ENCODE measurements at regions not wholly inside any gene's neighbourhood (a gene's known extent, or its start where the extent isn't known, plus 50 kb on each side); places are given as distances from the start of the nearest gene placed in this dataset.

DNA sequence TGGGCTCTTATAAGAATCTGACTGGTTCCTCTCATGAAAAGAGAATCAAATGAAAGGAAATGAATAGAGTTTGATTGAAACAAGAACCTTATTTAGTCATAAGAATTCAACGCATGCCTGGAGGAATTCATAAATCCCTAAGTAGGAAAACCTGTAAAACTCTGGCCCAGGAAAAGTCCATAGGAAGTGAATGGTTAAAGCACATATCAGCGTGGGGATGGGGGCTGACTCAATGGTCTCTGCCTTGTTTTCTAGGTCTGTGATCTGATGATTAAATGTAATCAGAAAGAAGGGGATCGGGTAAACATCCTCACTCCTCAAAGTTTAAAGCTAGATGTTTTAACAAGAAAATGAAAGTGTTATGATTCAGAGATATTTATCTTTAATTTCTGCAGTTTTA, 759.4 kb upstream of the C9orf72 start:
- DNase-seq (ENCODE audit: low read depth) = no peak

DNA sequence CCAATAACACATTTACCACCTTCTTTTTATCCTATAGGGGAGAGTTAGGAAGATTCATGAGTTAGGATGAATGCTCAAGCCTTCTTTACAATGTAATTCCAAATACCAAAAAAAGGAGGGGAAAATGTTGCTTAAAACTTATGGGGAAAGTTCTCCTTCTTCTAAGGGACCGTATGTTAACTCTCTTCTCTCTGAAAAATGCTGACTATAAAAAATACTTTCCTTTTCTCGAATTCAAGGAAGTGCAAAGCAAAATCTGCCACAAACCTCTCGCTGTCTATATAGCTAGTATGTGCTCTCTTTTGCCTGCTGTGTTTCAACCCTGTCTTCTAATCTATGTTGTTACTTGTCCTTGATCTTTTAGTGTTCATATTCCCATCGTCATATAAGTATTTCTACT, 768.6 kb upstream of the C9orf72 start:
- DNase-seq (ENCODE audit: low read depth) = no peak

- DNase-seq (ENCODE audit: low read depth) = no peak
Observed at GRCh38 chr9:28342815-28343338, 769.6 kb upstream of the C9orf72 start.

DNA sequence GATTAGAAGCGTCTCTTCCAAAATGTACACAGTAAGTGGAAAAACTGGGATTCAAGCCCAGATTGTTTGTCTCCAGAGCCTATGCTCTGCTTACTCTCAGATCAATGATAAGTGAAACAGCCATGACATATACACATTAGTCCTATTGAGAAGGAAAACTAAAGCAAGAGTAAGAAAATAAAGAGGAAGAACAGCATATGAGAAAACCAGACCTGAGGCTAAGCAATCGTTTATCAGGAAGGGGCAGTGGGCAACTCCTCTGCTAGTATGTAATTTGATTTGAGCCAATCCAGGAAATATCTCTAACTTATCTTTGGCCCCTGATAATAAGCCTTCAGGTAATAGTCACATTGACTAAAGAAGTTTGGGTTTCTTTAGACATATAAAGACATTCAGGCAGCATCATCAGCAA, 789.9 kb upstream of the C9orf72 start:
- DNase-seq (ENCODE audit: low read depth) = no peak

DNA sequence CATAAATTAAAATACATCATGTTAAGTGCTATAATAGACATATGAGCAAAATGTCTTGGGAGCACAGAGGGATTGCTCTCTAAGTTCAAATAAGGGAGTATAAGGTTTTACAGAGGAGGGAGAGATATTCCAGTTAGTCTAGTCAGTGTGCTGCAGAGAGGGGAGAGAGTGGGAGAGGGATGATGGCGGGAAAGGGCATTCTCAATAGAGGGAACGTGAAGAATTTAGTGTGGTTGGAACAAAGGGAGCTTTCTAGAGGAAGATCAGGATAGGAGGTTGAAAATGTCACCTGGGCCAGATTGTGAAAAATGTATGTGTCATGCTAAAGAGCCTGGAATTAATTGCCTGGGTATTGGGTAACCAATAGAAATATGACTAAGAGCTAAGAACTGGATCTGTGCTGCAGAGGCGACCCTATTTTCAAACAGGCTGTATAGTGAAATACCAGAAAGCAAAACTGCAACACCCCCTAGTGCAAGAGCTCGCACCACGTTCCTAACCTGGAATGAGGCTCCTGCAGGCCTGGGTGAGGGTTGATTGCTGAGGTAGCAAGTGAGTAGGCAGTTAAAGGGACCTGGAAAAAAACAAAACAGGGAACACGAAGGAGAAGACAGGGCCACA, 791.8 kb upstream of the C9orf72 start:
- peak; percentile 5 for DNase-seq (ENCODE audit: low read depth)

DNA sequence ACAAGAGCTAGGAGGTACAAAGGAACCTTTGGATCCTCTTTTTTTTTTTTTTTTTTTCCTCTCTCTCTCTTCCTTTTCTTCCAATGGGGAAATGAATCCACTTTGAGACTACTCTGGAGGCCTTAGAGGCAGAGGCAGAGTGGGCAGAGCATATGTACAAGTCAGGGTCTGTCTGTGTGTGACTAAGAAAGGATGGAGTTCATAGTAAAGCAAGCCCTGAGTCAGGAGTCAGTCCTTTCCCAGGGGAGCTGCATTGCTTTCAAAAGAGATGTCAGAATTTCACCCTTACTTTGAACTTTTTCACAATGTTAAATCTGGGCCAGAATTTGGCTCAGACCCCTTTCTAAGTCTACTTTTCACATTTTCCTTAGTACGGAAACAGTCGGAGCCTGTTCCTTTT, 792.4 kb upstream of the C9orf72 start:
- DNase-seq (ENCODE audit: low read depth) = peak; percentile 3

GRCh38 chr9:28378231-28378630, 805.0 kb upstream of the C9orf72 start:
- DNase-seq (ENCODE audit: low read depth) = no peak

GRCh38 chr9:28379082-28379481, 805.8 kb upstream of the C9orf72 start:
- DNase-seq (ENCODE audit: low read depth) = no peak

DNA sequence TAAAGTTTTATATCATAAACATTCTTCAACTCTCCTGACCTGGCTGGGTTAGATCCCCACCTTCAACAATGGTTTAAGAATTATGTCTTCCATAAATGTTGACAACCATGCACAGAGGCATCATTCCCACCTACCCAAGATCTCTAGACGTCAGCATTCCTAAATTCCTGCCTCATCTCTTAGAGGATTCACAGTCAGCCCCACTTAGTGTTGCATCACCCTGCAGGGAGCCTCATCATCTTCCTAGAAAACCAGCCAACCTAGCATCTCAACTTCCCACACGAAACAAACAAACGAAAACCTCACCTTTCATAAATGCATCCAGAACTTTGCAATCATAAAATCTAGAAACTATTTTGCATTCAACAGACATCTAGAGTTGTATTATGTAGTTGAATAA, 816.1 kb upstream of the C9orf72 start:
- no peak for DNase-seq (ENCODE audit: low read depth)

DNA sequence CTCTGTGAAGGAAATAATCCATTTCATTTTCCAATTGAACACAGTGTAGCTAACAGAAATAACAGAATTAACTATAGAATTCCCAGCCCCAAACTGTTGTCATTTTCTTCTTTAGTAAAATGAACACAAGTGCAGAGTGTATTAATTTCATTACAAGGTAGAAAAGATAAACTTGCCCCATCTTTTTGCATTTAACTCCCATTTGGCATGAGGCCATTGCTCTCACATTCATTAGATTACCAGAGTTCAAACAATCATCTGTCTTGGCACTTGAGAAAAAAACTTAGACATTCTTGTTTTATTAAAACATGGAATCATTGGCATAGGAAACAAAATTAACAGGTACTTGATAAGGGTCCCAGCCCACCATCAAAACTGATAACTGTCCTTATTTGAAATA, 821.5 kb upstream of the C9orf72 start:
- no peak for DNase-seq (ENCODE audit: low read depth)

DNA sequence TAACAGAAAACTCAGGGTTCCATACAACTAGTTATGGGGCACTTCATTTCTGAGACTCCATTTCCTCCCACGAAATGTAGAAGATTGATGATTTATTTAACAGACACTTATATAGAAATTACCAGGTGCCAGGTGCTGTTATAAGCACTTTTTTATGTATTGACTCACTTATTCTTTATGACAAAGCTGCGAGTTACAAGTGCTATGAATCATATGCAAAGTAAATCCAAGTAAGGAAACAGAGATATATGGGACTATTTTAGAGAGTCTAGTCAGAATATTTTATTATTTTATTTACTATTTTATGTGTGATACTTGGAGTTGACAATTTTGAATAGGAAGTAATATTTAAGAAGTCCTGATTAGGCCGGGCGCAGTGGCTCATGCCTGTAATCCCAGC, 822.8 kb upstream of the C9orf72 start:
- DNase-seq (ENCODE audit: low read depth) = no peak

GRCh38 chr9:28407351-28407750, 834.1 kb upstream of the C9orf72 start:
- no peak for DNase-seq (ENCODE audit: low read depth)

DNA sequence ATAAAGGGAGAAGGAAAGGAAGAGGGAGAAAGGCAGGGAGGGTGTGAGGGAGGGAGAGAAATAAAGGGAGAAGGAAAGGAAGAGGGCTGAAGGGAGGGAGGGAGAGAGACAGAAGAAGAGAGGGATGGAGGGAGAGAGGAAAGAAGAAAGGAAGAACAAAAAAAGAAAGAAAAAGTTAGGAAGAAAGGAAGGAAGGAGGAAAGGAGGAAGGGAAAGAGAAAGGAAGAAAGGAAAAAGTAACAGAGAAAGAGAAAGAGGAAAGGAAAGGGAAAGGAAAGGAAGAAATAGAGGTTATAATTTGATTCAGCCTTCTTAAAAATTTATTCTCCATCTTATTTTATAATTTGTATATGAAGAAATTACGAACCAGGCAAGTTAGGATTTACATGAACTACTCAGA, 836.6 kb upstream of the C9orf72 start:
- DNase-seq (ENCODE audit: low read depth) = no peak

DNA sequence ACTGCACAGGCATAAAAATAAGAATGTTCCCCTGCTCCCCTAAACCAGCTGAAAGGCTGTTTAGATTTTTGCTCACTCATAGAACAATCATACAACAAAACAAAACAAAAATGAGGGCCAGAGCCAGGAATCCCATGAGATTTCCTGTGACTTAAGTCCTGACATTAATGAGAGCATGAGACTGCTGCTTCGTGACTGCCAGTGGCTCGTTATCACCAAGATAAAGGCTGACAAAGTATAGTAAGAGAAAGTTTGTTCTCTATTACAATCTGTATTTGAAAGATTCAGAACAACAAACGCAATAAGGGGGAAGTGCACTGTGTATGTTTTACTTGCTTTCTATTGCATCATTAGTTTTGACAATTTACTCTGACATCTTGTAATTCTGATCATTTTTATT, 837.1 kb upstream of the C9orf72 start:
- DNase-seq (ENCODE audit: low read depth) = no peak

- no peak for DNase-seq (ENCODE audit: low read depth)
Observed at GRCh38 chr9:28413471-28413870, 840.2 kb upstream of the C9orf72 start.

DNA sequence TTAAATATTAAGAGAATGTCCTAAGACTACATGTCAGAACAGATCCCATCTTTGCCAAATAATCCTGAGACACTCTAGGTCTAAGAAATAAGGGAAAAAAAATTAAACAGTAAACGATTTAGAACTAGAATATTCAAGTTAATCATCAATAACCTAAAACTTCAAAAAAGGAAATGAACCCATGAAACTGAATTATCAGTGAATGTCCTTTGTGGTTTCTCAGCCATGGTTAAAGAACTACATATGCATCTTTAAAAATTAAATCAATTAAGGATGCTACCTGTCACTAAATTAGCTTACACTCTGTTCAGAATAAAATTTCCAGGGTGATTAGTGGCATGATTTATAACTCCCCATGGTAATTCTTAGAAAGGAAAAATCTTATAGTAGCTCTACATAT, 850.0 kb upstream of the C9orf72 start:
- DNase-seq (ENCODE audit: low read depth) = no peak

DNA sequence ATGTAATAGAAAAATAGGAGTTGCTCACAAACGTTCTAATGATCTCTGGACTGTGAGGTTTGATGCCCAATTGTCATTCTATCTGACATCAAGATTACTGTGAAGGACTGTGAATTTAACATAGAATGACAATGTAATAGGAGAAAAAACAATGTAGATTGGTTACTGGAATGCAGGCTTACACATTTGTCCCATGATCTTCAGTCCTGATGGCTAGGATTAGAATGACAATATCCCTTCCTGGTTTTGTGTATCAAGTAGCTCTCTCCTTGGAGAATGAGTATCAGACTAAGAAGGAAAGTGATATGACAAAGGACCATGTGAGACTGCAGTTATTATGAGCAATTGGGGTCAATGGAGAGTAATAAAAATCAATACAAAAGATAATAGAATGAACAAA, 862.2 kb upstream of the C9orf72 start:
- DNase-seq (ENCODE audit: low read depth) = no peak

GRCh38 chr9:28439688-28440087, 866.4 kb upstream of the C9orf72 start:
- DNase-seq (ENCODE audit: low read depth) = no peak

DNA sequence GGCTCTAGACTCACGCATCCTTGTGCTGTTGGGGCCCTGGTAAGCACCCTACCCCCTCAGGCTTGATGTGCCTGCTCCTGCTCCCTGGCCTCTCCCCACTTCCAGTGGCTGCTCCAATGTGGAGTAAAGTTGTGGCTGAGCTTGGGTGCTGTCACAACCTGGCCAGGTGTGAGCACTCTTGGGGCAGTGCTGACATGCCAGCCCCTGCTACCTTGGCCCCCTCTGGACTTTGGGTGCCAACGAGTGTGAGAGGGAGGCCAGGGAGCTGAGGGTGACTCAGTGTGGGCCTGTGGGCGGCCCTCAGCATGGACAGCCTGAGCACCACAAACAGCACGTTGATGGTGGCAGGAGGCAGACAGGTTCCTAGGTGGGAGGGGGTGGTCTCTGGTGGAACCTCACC, 870.2 kb upstream of the C9orf72 start:
- DNase-seq (ENCODE audit: low read depth) = no peak

- no peak for DNase-seq (ENCODE audit: low read depth)
Observed at GRCh38 chr9:28444637-28445036, 871.4 kb upstream of the C9orf72 start.

- no peak for DNase-seq (ENCODE audit: low read depth)
Observed at GRCh38 chr9:28445211-28445610, 871.9 kb upstream of the C9orf72 start.

DNA sequence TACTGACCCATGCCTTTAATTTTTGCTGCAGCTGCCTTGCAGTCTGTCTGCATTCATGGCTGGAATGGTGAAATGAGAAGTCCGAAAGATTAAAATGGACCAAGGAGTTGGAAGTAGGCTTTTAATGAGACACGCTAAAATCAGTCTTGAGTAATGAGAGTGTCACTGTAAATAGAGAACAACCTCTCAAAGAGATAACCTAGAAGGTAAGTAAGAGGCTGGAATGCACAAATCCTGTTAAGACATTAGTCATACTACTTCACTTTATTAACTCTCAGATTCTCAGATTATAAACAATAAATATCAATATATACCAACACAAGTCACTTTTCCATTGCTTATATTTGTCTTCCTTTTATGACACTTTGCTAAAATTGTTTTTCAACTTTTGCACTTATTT, 880.6 kb upstream of the C9orf72 start:
- DNase-seq (ENCODE audit: low read depth) = no peak

GRCh38 chr9:28456861-28457260, 883.6 kb upstream of the C9orf72 start:
- no peak for DNase-seq (ENCODE audit: low read depth)

GRCh38 chr9:28464481-28465216, 891.4 kb upstream of the C9orf72 start:
- no peak for DNase-seq (ENCODE audit: low read depth)
